OCI-LY7 (cell line): ENCODE measurements at regions not wholly inside any gene's neighbourhood (a gene's known extent, or its start where the extent isn't known, plus 50 kb on each side); places are given as distances from the start of the nearest gene placed in this dataset.

Source experiments
- BruUV-seq: library from RNA; stranded (reverse); fragments of 400-500 nt; replicated peaks from 2 replicates; lab custom pipeline; 2021; lab: Mats Ljungman, UMichigan
- CTCF ChIA-PET: fragments of 300-600 bp; sonication (Branson Sonifier 250); formaldehyde crosslinking; loops from one replicate; lab custom pipeline; 2022; ENCODE audit warnings: antibody characterized with exemption; ENCODE audit not compliant: unreplicated experiment; lab: Charles Lee
- POLR2A ChIA-PET: fragments of 300-600 bp; sonication (Branson Sonifier 250); formaldehyde crosslinking; loops from one replicate; lab custom pipeline; 2022; ENCODE audit warnings: antibody characterized with exemption; lab: Charles Lee
- DNase-seq: peaks from one replicate; pipeline ENCODE4 v3.0.0-alpha.2; 2015; ENCODE audit warnings: low spot score
- H2AFZ ChIP-seq: fragments of 200-600 bp; sonication (generic), shearing (Covaris generic); 2 replicates; pipeline ENCODE4 v1.6.1; 2014; ENCODE audit warnings: mild to moderate bottlenecking, antibody characterized with exemption, low read length, moderate library complexity
- H3K27ac ChIP-seq: fragments of 200-600 bp; sonication (generic); 2 replicates; pipeline ENCODE4 v1.5.1; 2014; ENCODE audit warnings: mixed run types, low read depth, mild to moderate bottlenecking, moderate library complexity, low read length, inconsistent platforms; ENCODE audit not compliant: poor library complexity, severe bottlenecking
- H3K36me3 ChIP-seq: fragments of 200-600 bp; sonication (generic); 2 replicates; pipeline ENCODE4 v1.6.1; 2014; ENCODE audit warnings: mild to moderate bottlenecking, antibody characterized with exemption, low read length, moderate library complexity, mixed read lengths; ENCODE audit not compliant: insufficient read depth
- H3K4me1 ChIP-seq: fragments of 200-600 bp; sonication (generic); 2 replicates; pipeline ENCODE4 v1.5.1; 2014; ENCODE audit warnings: mild to moderate bottlenecking, low read length; ENCODE audit not compliant: insufficient read depth, poor library complexity, severe bottlenecking
- H3K4me2 ChIP-seq: fragments of 200-600 bp; sonication (generic); 2 replicates; pipeline ENCODE4 v1.6.1; 2014; ENCODE audit warnings: mild to moderate bottlenecking, low read length
- H3K4me3 ChIP-seq: fragments of 200-600 bp; sonication (generic); 2 replicates; pipeline ENCODE4 v1.5.1; 2014; ENCODE audit warnings: mild to moderate bottlenecking, low read depth, low read length; ENCODE audit not compliant: poor library complexity, severe bottlenecking
- H3K79me2 ChIP-seq: fragments of 200-600 bp; sonication (generic); 2 replicates; pipeline ENCODE4 v1.6.1; 2016; ENCODE audit warnings: low read depth, mild to moderate bottlenecking, low read length, moderate library complexity, mixed read lengths; ENCODE audit not compliant: insufficient read depth
- H3K9me2 ChIP-seq: fragments of 200-600 bp; sonication (generic); 2 replicates; pipeline ENCODE4 v1.6.1; 2016; ENCODE audit warnings: mild to moderate bottlenecking, low read length, mixed read lengths; ENCODE audit not compliant: insufficient read depth
- H3K9me3 ChIP-seq: fragments of 200-600 bp; sonication (generic); 2 replicates; pipeline ENCODE4 v1.6.1; 2014; ENCODE audit warnings: mild to moderate bottlenecking, mixed run types, low read length, mixed read lengths
- H4K20me1 ChIP-seq: fragments of 200-600 bp; sonication (generic); 2 replicates; pipeline ENCODE4 v1.6.1; 2014; ENCODE audit warnings: mild to moderate bottlenecking, antibody characterized with exemption, low read length, moderate library complexity, mixed read lengths; ENCODE audit not compliant: insufficient read depth
- CTCF ChIP-seq: fragments of 200-600 bp; sonication (generic); conservative IDR thresholded peaks from 2 replicates; pipeline ENCODE4 v1.5.1; 2014; ENCODE audit warnings: mild to moderate bottlenecking, antibody characterized with exemption, low read length, moderate library complexity, mixed read lengths
- EZH2phosphoT487 ChIP-seq: fragments of 200-600 bp; sonication (generic); IDR thresholded peaks from 2 replicates; pipeline ENCODE4 v1.6.1; 2018; ENCODE audit warnings: low read depth, borderline replicate concordance, mild to moderate bottlenecking, mixed run types, antibody characterized with exemption, low read length, moderate library complexity, mixed read lengths
- intact Hi-C: fragments of 100-400 bp; cut with micrococcal nuclease; formaldehyde crosslinking; loops from one replicate; pipeline ENCODE4 v1.10.0; 2022; ENCODE audit not compliant: unreplicated experiment

DNA sequence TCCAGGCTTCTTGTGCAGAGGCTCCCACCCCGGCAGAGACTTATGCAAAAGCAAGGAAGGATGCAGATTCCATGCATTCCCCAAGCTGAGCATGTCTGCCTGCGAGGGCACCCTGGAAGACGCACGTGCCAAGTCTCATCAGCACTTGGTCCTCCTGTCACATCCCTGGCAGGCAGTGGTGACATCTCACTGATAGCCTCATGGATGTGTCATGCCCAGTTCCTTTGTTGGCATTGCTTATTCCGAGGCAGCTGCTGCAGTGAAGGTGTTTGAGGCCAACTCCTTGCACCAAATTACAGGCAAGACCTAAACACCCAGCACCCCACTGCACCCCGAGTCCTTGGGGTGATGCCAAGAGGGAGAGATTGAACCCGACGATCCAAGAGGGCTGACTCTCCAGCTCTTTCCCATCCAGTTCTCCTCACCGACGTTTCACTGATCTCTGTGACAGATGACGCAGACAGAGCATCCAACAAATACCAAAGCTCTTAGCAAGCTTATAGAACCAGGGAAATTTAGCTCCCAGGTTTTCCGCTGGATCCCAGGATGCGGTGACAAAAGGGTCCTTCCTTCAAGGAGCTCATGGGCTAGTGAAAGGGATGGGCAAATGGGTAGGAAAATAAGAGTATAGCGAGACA, 611.1 kb downstream of the AJAP1 start:
- no peak for DNase-seq
- ChIA-PET POLR2A (no interaction called here), CTCF (no interaction called here)
- no peaks in the 10 kb centered on the region for H3K79me2 ChIP-seq
- no TSS peak for BruUV-seq
- no peaks in the 10 kb centered on the region for H3K36me3 ChIP-seq
- H3K9me2 ChIP-seq: no peaks in the 10 kb centered on the region
- H3K4me1 ChIP-seq: no peaks in the 10 kb centered on the region
- H4K20me1 ChIP-seq: no peaks in the 10 kb centered on the region
- no peak overlapping the region for H3K27ac ChIP-seq
- 0 out of 2 replicates have a peak, but pooled peaks cover 6% of the 10 kb centered on the region for H3K9me3 ChIP-seq
- no peak overlapping the region for H2AFZ ChIP-seq
- TF ChIP-seq CTCF (no peak), EZH2phosphoT487 (no peak)
- H3K4me3 ChIP-seq: no peak overlapping the region
- intact Hi-C loops: no loop called here
- no peak overlapping the region for H3K4me2 ChIP-seq

GRCh38 chr1:5264476-5264875, 610.1 kb downstream of the AJAP1 start:
- H3K79me2 ChIP-seq: no peaks in the 10 kb centered on the region
- DNase-seq: no peak
- no peaks in the 10 kb centered on the region for H3K9me2 ChIP-seq
- H2AFZ ChIP-seq: no peak overlapping the region
- H4K20me1 ChIP-seq: no peaks in the 10 kb centered on the region
- TF ChIP-seq EZH2phosphoT487 (no peak), CTCF (no peak)
- BruUV-seq: no TSS peak
- intact Hi-C loops: no loop called here
- no peaks in the 10 kb centered on the region for H3K4me1 ChIP-seq
- ChIA-PET POLR2A (no interaction called here), CTCF (no interaction called here)
- H3K27ac ChIP-seq: no peak overlapping the region
- no peaks in the 10 kb centered on the region for H3K36me3 ChIP-seq
- no peak overlapping the region for H3K4me3 ChIP-seq
- H3K9me3 ChIP-seq: peaks cover 6% of the 10 kb centered on the region; the same call in 1 of the 2 replicates
- H3K4me2 ChIP-seq: no peak overlapping the region

GRCh38 chr1:5256793-5257192, 602.4 kb downstream of the AJAP1 start:
- H2AFZ ChIP-seq: no peak overlapping the region
- intact Hi-C loops: no loop called here
- no peaks in the 10 kb centered on the region for H3K9me2 ChIP-seq
- ChIA-PET POLR2A (no interaction called here), CTCF (no interaction called here)
- no peak overlapping the region for H3K27ac ChIP-seq
- no peak overlapping the region for H3K4me2 ChIP-seq
- TF ChIP-seq CTCF (no peak), EZH2phosphoT487 (no peak)
- H4K20me1 ChIP-seq: no peaks in the 10 kb centered on the region
- H3K79me2 ChIP-seq: no peaks in the 10 kb centered on the region
- no peak for DNase-seq
- H3K36me3 ChIP-seq: no peaks in the 10 kb centered on the region
- no peak overlapping the region for H3K4me3 ChIP-seq
- no peaks in the 10 kb centered on the region for H3K4me1 ChIP-seq
- peaks cover 15% of the 10 kb centered on the region; the same call in 1 of the 2 replicates for H3K9me3 ChIP-seq
- no TSS peak for BruUV-seq
